Astrocyte (in vitro differentiated cells and primary cell): ENCODE measurements at regions not wholly inside any gene's neighbourhood (a gene's known extent, or its start where the extent isn't known, plus 50 kb on each side); places are given as distances from the start of the nearest gene placed in this dataset.

Experiments
- EZH2 ChIP-seq: IDR thresholded peaks from 2 replicates; pipeline ENCODE4 v1.6.1; 2012; ENCODE audit warnings: mild to moderate bottlenecking, low read length, inconsistent platforms; ENCODE audit not compliant: insufficient read depth
- TF ChIP-seq, protein P1 (sequence below): IDR thresholded peaks from 2 replicates; pipeline ENCODE4 v1.5.1; 2011; ENCODE audit warnings: low read depth, mild to moderate bottlenecking, inconsistent platforms, low read length, moderate library complexity; ENCODE audit not compliant: insufficient read depth

GRCh38 chr14:40685764-40686163, 920.9 kb upstream of the LRFN5 start:
- no peak for TF ChIP-seq EZH2
- TF ChIP-seq, protein P1, sequence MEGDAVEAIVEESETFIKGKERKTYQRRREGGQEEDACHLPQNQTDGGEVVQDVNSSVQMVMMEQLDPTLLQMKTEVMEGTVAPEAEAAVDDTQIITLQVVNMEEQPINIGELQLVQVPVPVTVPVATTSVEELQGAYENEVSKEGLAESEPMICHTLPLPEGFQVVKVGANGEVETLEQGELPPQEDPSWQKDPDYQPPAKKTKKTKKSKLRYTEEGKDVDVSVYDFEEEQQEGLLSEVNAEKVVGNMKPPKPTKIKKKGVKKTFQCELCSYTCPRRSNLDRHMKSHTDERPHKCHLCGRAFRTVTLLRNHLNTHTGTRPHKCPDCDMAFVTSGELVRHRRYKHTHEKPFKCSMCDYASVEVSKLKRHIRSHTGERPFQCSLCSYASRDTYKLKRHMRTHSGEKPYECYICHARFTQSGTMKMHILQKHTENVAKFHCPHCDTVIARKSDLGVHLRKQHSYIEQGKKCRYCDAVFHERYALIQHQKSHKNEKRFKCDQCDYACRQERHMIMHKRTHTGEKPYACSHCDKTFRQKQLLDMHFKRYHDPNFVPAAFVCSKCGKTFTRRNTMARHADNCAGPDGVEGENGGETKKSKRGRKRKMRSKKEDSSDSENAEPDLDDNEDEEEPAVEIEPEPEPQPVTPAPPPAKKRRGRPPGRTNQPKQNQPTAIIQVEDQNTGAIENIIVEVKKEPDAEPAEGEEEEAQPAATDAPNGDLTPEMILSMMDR: no peak
